A673 (cell line): ENCODE measurements at regions not wholly inside any gene's neighbourhood (a gene's known extent, or its start where the extent isn't known, plus 50 kb on each side); places are given as distances from the start of the nearest gene placed in this dataset.

Experiments used
- EZH2 ChIP-seq: fragments of 200-600 bp; sonication (generic); IDR thresholded peaks from 2 replicates; pipeline ENCODE4 v1.6.1; 2017; ENCODE audit warnings: borderline replicate concordance, low read depth, mild to moderate bottlenecking, mixed read lengths, antibody characterized with exemption, low read length; ENCODE audit not compliant: poor library complexity, severe bottlenecking
- TF ChIP-seq, protein P1 (sequence below): fragments of 300-800, 200-600 bp; sonication (generic); conservative IDR thresholded peaks from 2 replicates; pipeline ENCODE4 v1.5.1; 2017; ENCODE audit warnings: low read depth, mild to moderate bottlenecking, antibody characterized with exemption, low read length, moderate library complexity, mixed read lengths

- TF ChIP-seq, protein P1, sequence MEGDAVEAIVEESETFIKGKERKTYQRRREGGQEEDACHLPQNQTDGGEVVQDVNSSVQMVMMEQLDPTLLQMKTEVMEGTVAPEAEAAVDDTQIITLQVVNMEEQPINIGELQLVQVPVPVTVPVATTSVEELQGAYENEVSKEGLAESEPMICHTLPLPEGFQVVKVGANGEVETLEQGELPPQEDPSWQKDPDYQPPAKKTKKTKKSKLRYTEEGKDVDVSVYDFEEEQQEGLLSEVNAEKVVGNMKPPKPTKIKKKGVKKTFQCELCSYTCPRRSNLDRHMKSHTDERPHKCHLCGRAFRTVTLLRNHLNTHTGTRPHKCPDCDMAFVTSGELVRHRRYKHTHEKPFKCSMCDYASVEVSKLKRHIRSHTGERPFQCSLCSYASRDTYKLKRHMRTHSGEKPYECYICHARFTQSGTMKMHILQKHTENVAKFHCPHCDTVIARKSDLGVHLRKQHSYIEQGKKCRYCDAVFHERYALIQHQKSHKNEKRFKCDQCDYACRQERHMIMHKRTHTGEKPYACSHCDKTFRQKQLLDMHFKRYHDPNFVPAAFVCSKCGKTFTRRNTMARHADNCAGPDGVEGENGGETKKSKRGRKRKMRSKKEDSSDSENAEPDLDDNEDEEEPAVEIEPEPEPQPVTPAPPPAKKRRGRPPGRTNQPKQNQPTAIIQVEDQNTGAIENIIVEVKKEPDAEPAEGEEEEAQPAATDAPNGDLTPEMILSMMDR, result no peak
- no peak for TF ChIP-seq EZH2
Observed at GRCh38 chr14:84225268-84225667, 1304.7 kb upstream of the FLRT2 start.
